ENCODE measurements at regions not wholly inside any gene's neighbourhood (a gene's known extent, or its start where the extent isn't known, plus 50 kb on each side); places are given as distances from the start of the nearest gene placed in this dataset.

- TF ChIP-seq EZH2 (IDR thresholded peaks at IDR 0.05; ENCODE audit: borderline replicate concordance, insufficient read depth, low read depth, low read length, poor library complexity, severe bottlenecking): no peak
- no peak for TF ChIP-seq CTCF (IDR thresholded peaks at IDR 0.05)
These were observed 185.5 kb downstream of the KCNS3 start for GRCh38 chr2:18063826-18064470.

Measured in B cell (primary cell).